HEK293T (cell line): ENCODE measurements at regions not wholly inside any gene's neighbourhood (a gene's known extent, or its start where the extent isn't known, plus 50 kb on each side); places are given as distances from the start of the nearest gene placed in this dataset.

ENCODE experiments used
- CTCF ChIA-PET: fragments of 350-600 bp; formaldehyde crosslinking; extraction: SDS; loops from one replicate; lab custom pipeline; 2021; ENCODE audit warnings: antibody characterized with exemption, inconsistent platforms; lab: Yijun Ruan, JAX
- POLR2A ChIA-PET: fragments of 350-600 bp; formaldehyde crosslinking; extraction: SDS; loops from one replicate; lab custom pipeline; 2020; ENCODE audit warnings: antibody characterized with exemption, inconsistent platforms; lab: Yijun Ruan, JAX
- DNase-seq: peaks from one replicate; pipeline ENCODE4 v3.0.0; 2012; ENCODE audit warnings: mixed read lengths; ENCODE audit errors: extremely low spot score
- ARNT ChIP-seq: fragments of 450-650 bp; IDR thresholded peaks from 2 replicates; pipeline ENCODE4 v1.6.1; 2017; ENCODE audit warnings: mild to moderate bottlenecking
- BHLHE40 ChIP-seq: fragments of 450-650 bp; IDR thresholded peaks from 2 replicates; pipeline ENCODE4 v1.6.1; 2016; ENCODE audit warnings: mild to moderate bottlenecking, moderate library complexity, borderline replicate concordance
- CTBP1 ChIP-seq: fragments of 450-650 bp; IDR thresholded peaks from 2 replicates; pipeline ENCODE4 v1.6.1; 2016; ENCODE audit warnings: borderline replicate concordance
- ELF4 ChIP-seq: fragments of 450-650 bp; IDR thresholded peaks from 2 replicates; pipeline ENCODE4 v1.6.1; 2017; ENCODE audit warnings: antibody characterized with exemption
- FOXA1 ChIP-seq: fragments of 450-650 bp; IDR thresholded peaks from 2 replicates; pipeline ENCODE4 v1.6.1; 2016; ENCODE audit warnings: mild to moderate bottlenecking
- FOXK2 ChIP-seq: fragments of 450-650 bp; IDR thresholded peaks from 2 replicates; pipeline ENCODE4 v1.6.1; 2016; ENCODE audit warnings: mild to moderate bottlenecking
- FOXM1 ChIP-seq: fragments of 450-650 bp; IDR thresholded peaks from 2 replicates; pipeline ENCODE4 v1.6.1; 2017; ENCODE audit warnings: mild to moderate bottlenecking, borderline replicate concordance
- HDGF ChIP-seq: fragments of 450-650 bp; IDR thresholded peaks from 2 replicates; pipeline ENCODE4 v1.6.1; 2017; ENCODE audit warnings: antibody characterized with exemption, borderline replicate concordance
- L3MBTL2 ChIP-seq: fragments of 450-650 bp; conservative IDR thresholded peaks from 2 replicates; pipeline ENCODE4 v1.6.1; 2016; ENCODE audit warnings: mild to moderate bottlenecking
- LEF1 ChIP-seq: fragments of 450-650 bp; IDR thresholded peaks from 2 replicates; pipeline ENCODE4 v1.6.1; 2017; ENCODE audit warnings: mild to moderate bottlenecking, borderline replicate concordance
- NFRKB ChIP-seq: fragments of 450-650 bp; IDR thresholded peaks from 2 replicates; pipeline ENCODE4 v1.6.1; 2016; ENCODE audit warnings: mild to moderate bottlenecking, moderate library complexity
- PKNOX1 ChIP-seq: fragments of 450-650 bp; IDR thresholded peaks from 2 replicates; pipeline ENCODE4 v1.6.1; 2016
- SP1 ChIP-seq: fragments of 450-650 bp; IDR thresholded peaks from 2 replicates; pipeline ENCODE4 v1.6.1; 2017
- SUZ12 ChIP-seq: fragments of 450-650 bp; IDR thresholded peaks from 2 replicates; pipeline ENCODE4 v1.6.1; 2016; ENCODE audit warnings: mild to moderate bottlenecking
- TARDBP ChIP-seq: fragments of 450-650 bp; IDR thresholded peaks from 2 replicates; pipeline ENCODE4 v1.6.1; 2016
- ZNF384 ChIP-seq: fragments of 450-650 bp; IDR thresholded peaks from 2 replicates; pipeline ENCODE4 v1.6.1; 2016

- ChIA-PET POLR2A (no interaction called here), CTCF (no interaction called here)
- TF ChIP-seq NFRKB (no peak), ZNF384 (no peak), SP1 (no peak), BHLHE40 (no peak), FOXM1 (no peak), SUZ12 (no peak), TARDBP (no peak), FOXK2 (no peak), L3MBTL2 (no peak), CTBP1 (no peak), ARNT (no peak)
- no peak for DNase-seq
Measured at GRCh38 chr14:42565556-42565955, 958.9 kb downstream of the LRFN5 start.

GRCh38 chr14:42563313-42563712 is 956.6 kb downstream of the LRFN5 start:
- CTCF ChIA-PET = no interaction called here
- TF ChIP-seq FOXA1 = no peak
- DNase-seq = no peak
- POLR2A ChIA-PET = no interaction called here

GRCh38 chr14:42556551-42556950 is 949.9 kb downstream of the LRFN5 start:
- CTCF ChIA-PET = no interaction called here

GRCh38 chr14:42555365-42555764 is 948.7 kb downstream of the LRFN5 start:
- TF ChIP-seq FOXK2 (no peak), SP1 (no peak)
- CTCF ChIA-PET = no interaction called here
- no peak for DNase-seq
- POLR2A ChIA-PET = no interaction called here

More at GRCh38 chr14:42556551-42556950, 949.9 kb downstream of the LRFN5 start:
- POLR2A ChIA-PET = no interaction called here
- no peak for DNase-seq
- no peak for TF ChIP-seq TARDBP
- TF ChIP-seq FOXA1 = no peak
- TF ChIP-seq CTBP1 = no peak
- TF ChIP-seq ARNT = no peak
- no peak for TF ChIP-seq ELF4
- TF ChIP-seq L3MBTL2 = no peak
- TF ChIP-seq FOXM1 = no peak
- TF ChIP-seq LEF1 = no peak
- TF ChIP-seq NFRKB = no peak
- no peak for TF ChIP-seq HDGF
- no peak for TF ChIP-seq PKNOX1
- no peak for TF ChIP-seq SP1
- no peak for TF ChIP-seq FOXK2
- TF ChIP-seq SUZ12 = no peak
- TF ChIP-seq ZNF384 = no peak
- no peak for TF ChIP-seq BHLHE40

- TF ChIP-seq L3MBTL2 (no peak), ELF4 (no peak), SUZ12 (no peak), TARDBP (no peak), FOXA1 (no peak), ZNF384 (no peak), NFRKB (no peak), FOXK2 (no peak), ARNT (no peak), LEF1 (no peak), SP1 (no peak), BHLHE40 (no peak), PKNOX1 (no peak), FOXM1 (no peak), CTBP1 (no peak), HDGF (no peak)
- no peak for DNase-seq
- POLR2A ChIA-PET = no interaction called here
- CTCF ChIA-PET = no interaction called here
Measured at GRCh38 chr14:42554091-42554490, 947.4 kb downstream of the LRFN5 start.

GRCh38 chr14:42550310-42550709 is 943.6 kb downstream of the LRFN5 start:
- ChIA-PET POLR2A (no interaction called here), CTCF (no interaction called here)
- no peak for DNase-seq
- TF ChIP-seq CTBP1 = no peak
- TF ChIP-seq NFRKB = no peak
- no peak for TF ChIP-seq FOXK2
- no peak for TF ChIP-seq FOXA1
- TF ChIP-seq L3MBTL2 = no peak
- TF ChIP-seq SP1 = no peak
- no peak for TF ChIP-seq HDGF
- no peak for TF ChIP-seq FOXM1
- TF ChIP-seq ARNT = no peak
- TF ChIP-seq ELF4 = no peak
- TF ChIP-seq BHLHE40 = no peak

GRCh38 chr14:42548349-42548748 is 941.7 kb downstream of the LRFN5 start:
- ChIA-PET CTCF (no interaction called here), POLR2A (no interaction called here)
- no peak for DNase-seq
- TF ChIP-seq SUZ12 = no peak
- TF ChIP-seq SP1 = no peak
- TF ChIP-seq FOXA1 = no peak
- no peak for TF ChIP-seq TARDBP
- no peak for TF ChIP-seq PKNOX1
- no peak for TF ChIP-seq FOXM1
- no peak for TF ChIP-seq HDGF
- TF ChIP-seq NFRKB = no peak
- no peak for TF ChIP-seq ARNT
- TF ChIP-seq ELF4 = no peak
- TF ChIP-seq FOXK2 = no peak
- no peak for TF ChIP-seq LEF1
- no peak for TF ChIP-seq CTBP1
- TF ChIP-seq BHLHE40 = no peak
